ENCODE measurements at regions not wholly inside any gene's neighbourhood (a gene's known extent, or its start where the extent isn't known, plus 50 kb on each side); places are given as distances from the start of the nearest gene placed in this dataset.
"Not testable (repeated sequence)": the region's sequence is repeated elsewhere in the genome, so short reads cannot be mapped to it uniquely, and the experiment has no call there.

DNA sequence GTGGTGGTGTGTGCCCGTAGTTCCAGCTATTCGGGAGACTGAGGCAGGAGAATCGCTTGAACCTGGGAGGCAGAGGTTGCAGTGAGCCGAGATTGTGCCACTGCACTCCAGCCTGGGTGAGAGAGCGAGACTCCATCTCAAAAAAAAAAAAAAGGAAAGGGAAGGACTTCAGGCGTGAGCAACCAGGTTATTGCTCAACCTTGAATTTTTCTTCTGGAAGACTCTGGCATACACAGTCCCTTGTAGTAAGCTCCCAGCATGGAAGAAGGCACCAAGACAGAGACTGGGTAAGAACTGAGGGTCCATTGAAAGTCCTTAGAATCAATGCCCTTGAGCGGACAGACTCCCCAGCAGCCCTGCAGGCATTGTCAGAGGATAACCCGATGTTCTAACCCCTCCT, 75.0 kb downstream of the C9orf50 start:
- not testable (repeated sequence) for DNase-seq

DNA sequence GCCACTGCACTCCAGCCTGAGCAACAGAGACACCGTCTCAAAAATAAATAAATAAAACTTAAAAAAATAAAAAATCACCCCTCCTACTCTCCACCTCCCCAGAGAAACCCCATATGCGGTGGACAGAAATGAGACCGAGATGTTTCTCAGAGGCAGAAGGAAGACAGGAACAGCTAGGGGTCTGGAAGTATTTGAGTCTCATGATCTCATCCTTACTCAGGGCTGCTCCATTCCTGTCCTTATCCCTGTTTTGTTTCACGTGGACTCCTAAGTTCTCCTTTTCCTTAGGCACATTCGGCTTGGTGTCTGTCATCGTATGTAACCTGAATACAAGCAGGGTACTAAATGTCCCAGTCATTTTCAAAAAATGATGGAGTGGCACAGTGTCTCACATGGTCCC, 76.1 kb downstream of the C9orf50 start:
- DNase-seq, result no peak

DNA sequence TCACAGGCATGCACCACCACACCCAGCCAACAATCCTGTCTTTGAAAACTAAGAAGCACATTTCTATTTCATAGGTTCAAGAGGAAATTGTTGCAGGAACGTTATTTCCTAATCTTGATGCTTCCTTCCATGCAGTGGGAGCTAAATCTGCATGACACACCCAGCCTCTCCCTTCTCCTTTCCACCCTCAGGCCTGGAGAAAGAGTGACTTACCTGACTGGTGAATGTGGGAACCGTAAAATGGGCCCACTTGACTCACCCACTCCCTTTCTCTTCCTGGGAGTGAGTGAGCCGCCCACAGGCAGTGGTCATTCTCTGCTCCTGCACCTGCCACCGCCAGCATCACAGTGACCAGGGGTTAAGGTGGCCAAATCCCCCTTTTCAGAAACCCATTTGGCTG, 78.2 kb downstream of the C9orf50 start:
- DNase-seq, result no peak

GRCh38 chr9:129541270-129541669, 79.6 kb downstream of the C9orf50 start:
- DNase-seq, result no peak

DNA sequence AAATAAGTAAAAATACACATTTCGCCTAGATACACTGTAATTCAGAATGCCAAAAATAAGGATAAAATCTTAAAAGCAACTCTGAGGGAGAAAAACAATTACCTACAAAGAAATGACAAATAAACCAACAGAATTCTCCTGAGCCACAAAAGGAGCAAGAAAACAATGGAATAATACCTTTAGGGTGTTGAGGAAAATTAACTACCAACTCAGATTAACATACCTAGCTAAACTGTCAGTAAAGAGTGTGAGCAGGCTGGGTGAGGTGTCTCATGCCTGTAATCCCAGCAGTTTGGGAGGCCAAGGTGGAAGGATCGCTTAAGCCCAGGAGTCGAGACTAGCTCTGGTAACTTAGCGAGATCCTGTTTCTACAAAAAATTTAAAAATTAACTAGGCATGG, 81.5 kb downstream of the C9orf50 start:
- no peak for DNase-seq

DNA sequence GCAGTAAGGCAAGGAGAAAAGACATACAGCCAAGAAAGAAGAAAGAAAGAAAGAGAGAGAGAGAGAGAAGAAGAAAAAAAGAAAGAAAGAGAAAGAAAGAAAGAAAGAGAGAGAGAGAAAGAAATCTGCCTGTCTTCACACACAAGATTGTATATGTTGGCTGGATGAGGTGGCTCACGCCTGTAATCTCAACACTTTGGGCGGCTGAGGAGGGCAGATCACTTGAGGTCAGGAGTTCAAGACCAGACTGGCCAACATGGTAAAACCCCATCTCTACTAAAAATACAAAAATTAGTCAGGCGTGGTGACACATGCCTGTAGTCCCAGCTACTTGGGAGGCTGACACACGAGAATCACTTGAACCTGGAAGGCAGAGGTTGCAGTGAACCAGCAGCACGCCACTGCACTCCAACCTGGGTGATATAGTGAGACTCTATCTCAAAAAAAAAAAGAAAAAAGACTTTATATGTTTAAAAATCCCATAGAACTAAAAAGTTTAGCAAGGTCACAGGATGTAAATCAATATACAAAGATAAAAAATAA, 89.0 kb downstream of the C9orf50 start:
- DNase-seq, result not testable (repeated sequence)

GRCh38 chr9:129527955-129528354, 92.9 kb downstream of the C9orf50 start:
- DNase-seq, result not testable (repeated sequence)

- DNase-seq, result peak in 1 of 3 experiments; percentile 53
These were observed 95.2 kb downstream of the C9orf50 start for GRCh38 chr9:129525656-129526196.

GRCh38 chr9:129524582-129525270, 96.2 kb downstream of the C9orf50 start:
- no peak for DNase-seq

DNA sequence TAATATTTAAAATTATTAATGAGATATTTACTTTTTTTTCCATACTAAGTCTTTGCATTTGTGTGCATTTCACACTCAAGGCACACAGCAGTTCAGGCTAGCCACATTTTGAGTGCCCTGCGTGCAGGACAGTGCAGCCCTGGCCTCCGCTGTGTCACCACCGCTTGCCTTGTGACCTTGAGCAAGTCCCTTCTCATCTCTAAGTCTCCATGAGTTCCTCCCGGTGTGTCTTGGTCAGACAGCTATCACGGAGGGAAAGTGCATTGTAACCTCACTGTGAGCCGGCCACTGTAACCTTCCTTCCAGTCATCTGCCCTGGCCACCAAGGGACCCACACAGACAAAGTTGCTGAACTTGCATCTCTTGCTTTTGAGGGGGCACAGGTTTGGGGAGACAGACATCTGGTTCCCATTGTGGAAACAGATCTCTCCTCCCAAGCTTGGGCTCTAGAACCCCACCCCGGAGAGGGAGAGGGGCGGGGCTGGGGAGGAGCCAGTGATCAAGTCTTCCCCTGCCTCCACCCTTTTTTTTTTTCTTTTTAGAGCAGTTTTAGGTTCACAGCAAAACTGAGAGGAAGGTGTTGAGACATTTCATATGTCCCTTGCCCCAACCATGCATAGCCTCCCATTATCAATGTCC, 96.8 kb downstream of the C9orf50 start:
- no peak for DNase-seq

GRCh38 chr9:129522351-129522750, 98.5 kb downstream of the C9orf50 start:
- DNase-seq, result no peak

- DNase-seq, result no peak
These were observed 100.8 kb downstream of the C9orf50 start for GRCh38 chr9:129520082-129520481.

DNA sequence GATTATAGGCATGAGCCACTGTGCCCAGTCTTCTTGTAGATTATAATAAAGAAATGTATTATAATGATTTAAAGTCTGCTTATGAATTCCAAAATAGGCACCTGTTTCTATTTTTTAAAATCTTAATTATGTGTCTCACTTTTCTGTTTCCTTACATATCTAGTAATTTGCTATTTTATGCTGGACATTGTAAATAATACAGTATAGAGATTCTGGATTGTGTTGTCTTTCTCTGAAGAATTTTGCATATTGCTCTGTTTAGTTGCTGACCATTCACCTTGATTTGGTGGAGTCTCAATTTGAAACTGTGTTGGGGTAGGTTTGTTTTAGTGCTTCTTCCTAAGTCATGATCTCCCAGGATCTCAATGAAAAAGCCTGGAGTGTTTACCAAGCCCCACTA, 102.8 kb downstream of the C9orf50 start:
- no peak for DNase-seq

GRCh38 chr9:129517006-129517405, 103.9 kb downstream of the C9orf50 start:
- DNase-seq, result no peak

GRCh38 chr9:129514891-129515290, 106.0 kb downstream of the C9orf50 start:
- no peak for DNase-seq

GRCh38 chr9:129514497-129514867, 106.4 kb downstream of the C9orf50 start:
- DNase-seq, result no peak

DNA sequence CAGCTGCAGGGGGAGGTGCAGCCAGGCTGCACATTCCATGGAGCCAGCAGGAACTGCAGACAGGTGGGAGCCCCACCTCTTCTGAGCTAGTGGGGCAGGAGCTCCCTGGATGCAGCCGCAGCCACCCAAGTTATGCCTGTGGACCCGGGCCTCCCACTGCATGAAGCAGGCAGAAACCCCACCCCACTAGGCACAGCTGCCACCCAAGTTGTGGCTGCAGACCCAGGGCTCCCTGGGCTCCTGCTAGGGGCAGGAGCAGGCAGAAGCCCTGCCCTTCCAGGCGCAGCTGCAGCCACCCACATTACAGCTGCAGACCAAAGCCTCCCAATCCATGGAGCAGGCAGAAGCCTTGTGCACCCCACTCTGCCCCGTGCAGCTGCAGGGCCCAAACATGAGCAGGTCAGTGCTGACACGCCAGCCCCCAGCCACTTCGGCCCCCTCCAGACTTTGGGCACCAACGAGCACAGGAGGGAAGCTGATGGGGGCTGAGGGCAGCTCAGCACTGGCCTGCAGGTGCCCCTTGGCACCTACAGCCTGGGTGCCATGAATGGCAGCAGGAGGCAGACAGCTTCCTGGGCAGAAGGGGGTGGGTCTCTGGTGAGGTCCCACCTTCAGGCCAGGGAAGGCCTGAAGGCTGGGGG, 106.9 kb downstream of the C9orf50 start:
- DNase-seq, result no peak

DNA sequence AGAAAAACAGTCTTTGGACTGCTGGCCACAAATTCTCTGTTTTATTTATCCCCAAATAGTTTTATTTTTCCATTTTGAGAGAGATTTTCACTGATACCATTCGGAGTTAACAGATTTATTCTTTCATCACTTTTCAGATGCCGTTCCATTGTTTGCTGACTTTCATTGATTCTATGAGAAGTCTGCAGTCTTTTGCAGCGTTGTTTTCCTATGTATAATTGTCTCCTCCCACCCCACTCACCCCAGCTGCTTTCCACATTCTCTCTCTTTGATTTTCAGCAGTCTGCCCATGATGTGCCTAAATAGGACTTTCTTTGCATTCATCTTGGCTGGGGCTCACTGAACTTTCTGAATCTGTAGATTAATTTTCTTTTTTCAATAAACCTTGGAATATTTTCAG, 107.6 kb downstream of the C9orf50 start:
- no peak for DNase-seq

- DNase-seq, result no peak
These were observed 109.5 kb downstream of the C9orf50 start for GRCh38 chr9:129511285-129511900.

GRCh38 chr9:129509533-129509928, 111.4 kb downstream of the C9orf50 start:
- DNase-seq, result no peak

DNA sequence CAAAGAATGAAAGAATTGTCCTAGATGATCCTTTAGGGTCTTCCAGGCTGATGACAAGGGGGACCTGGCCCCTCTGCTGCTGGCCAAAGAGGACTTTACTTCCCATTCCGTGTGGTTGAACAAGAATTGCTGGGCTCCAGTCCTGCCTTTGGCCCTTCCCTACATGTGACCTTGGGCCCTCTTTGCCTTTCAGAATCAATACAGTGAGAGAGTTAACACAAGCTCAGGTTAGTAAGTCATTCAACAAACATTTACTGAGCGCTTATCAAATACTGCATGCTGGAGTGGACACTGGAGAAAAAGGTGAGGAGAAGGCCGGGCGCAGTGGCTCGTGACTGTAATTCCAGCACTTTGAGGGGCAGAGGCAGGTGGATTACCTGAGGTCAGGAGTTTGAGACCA, 113.1 kb downstream of the C9orf50 start:
- no peak for DNase-seq

DNA sequence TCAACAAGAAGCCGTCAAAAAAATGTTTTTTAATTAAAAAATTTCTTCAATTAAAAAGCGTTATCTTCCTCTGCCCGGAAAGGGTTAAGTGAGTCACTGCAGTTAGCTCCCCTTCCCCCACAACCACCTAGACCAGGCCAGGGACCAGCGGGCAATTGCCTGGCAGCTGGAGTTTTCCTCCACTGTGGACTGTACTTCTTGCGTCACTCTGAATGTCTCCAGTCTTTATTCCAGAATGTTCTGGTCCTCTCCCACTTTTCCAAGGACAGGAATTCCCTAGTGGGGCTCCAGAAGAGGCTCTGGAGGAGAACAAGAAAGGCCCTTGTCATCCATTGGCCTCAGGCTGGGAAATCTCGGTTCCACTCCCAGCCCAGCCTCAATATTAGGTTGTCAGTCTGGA, 114.0 kb downstream of the C9orf50 start:
- no peak for DNase-seq

- no peak for DNase-seq
These were observed 114.9 kb downstream of the C9orf50 start for GRCh38 chr9:129506041-129506440.
